NCI-H82 treated with DMSO at 0.1 percent for 48 hours (cell line): ENCODE measurements at regions not wholly inside any gene's neighbourhood (a gene's known extent, or its start where the extent isn't known, plus 50 kb on each side); places are given as distances from the start of the nearest gene placed in this dataset.
"Not testable (repeated sequence)": the region's sequence is repeated elsewhere in the genome, so short reads cannot be mapped to it uniquely, and the experiment has no call there.

Source experiments
- DNase-seq: peaks from one replicate; lab custom pipeline; 2025; ENCODE audit not compliant: unreplicated experiment; lab: John Stamatoyannopoulos, UW

- DNase-seq: peak; percentile 42
These were observed 132.3 kb upstream of the C11orf58 start for GRCh38 chr11:16605894-16606783.

DNA sequence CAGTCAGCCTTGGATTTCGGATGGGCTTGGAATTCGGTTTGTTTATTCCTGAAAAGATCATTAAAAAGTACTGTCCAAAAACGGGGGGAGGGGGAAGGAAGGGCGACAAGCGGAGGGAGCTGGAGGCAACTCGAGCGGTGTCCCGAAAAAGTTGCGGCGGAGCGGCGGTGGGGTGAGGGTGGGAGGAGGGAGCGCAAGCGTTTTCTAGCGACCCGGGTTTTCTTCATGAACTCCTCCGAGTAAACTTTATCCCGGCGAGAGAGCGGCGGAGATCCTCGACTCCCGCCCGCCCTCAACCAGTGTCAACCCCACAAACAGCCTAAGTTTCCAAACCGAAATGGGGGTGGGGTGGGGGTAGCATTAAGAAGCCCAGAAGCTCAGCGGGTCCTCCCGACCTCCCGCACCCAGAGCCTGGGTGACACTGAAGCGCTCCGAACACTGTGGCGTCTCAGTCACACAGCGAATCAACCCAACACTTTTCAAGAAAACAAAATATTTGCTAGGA, 133.0 kb upstream of the C11orf58 start:
- DNase-seq: no peak

GRCh38 chr11:16604794-16605388, 133.6 kb upstream of the C11orf58 start:
- DNase-seq: no peak

GRCh38 chr11:16603890-16604793, 134.3 kb upstream of the C11orf58 start:
- no peak for DNase-seq

GRCh38 chr11:16603245-16603644, 135.2 kb upstream of the C11orf58 start:
- DNase-seq: no peak

- no peak for DNase-seq
These were observed 139.5 kb upstream of the C11orf58 start for GRCh38 chr11:16598906-16599305.

DNA sequence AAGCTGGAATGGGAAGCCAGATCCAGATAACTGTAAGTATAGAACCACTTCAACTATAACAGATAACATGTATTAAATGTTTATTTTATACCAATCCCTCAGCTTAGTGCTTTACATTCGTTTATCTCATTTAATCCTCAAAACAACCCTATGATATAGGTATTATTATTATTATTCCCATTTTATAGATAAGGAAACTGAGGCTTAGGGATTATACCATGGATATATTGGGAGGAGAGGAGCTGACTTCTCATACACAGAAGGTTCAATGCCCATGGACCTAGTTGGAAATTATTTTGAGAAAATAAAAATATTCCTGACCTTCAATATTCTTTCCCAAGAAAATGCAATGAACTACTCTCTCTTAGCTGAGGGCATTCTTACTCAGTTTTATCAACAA, 140.4 kb upstream of the C11orf58 start:
- no peak for DNase-seq

GRCh38 chr11:16596231-16596630, 142.2 kb upstream of the C11orf58 start:
- DNase-seq: no peak

DNA sequence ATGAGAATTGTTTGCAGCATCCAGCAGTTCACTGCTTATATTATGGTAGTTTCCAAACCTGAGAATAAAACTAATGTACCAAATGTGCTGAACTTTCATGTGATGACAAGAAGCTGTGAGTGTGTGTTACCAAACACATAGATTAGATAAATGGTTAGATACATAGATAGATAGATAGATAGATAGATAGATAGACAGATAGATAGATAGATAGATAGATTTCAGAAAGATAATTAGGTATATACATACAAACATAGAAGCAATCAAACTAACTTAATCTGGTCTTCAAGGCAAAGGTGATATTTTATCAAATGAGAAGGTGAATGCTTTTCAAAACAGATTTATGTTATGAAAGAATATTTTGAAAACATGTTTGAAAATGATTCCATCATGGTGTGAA, 147.3 kb upstream of the C11orf58 start:
- DNase-seq: no peak

- no peak for DNase-seq
These were observed 150.8 kb upstream of the C11orf58 start for GRCh38 chr11:16587670-16588069.

DNA sequence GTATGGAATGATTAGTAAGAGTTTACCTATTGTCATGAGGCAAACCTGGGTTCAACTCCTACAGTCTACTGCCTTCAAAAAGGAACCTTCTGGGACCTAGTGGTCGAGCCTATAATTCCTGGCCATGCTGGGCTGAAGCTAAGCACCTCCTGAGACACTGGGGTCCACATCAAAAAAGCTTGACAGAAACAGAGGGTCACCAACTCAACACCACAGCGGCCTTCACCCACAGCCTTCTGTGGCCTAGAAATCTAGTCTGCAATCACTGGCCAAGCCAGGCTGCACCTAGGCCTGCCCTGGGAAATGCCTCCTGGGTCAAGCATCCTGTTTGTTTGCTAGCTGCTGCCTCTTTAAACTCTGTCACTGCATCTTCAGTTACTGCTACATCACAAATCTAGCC, 153.9 kb upstream of the C11orf58 start:
- DNase-seq: no peak

DNA sequence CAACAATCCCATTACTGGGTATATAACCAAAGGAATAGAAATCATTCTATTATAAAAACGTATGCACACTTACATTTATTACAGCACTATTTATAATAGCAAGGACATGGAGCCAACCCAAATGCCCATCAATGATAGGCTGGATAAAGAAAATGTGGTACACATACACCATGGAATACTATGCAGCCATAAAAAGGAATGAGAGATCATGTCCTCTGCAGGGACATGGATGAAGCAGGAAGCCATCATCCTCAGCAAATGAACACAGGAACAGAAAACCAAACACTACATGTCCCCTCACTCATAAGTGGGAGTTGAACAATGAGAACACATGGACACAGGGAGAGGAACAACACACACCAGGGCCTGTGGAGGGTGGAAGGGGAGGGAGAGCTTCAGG, 157.4 kb upstream of the C11orf58 start:
- not testable (repeated sequence) for DNase-seq

DNA sequence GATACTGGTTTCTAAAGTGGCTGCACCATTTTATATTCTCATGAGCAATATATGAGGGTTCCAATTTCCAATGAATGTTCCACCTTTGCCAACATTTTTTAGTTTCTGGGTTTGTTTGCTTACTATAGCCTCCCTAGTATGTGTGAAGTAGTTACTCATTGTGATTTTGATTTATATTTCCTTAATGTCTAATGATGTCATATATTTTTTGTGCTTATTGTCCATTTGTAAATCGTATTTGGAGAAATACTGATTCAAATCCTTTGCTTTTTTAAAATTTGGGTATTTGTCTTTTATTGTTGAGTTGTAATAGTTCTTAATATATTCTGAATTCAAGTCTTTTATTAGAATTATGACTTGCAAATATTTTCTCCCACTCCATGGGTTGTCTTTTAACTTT, 161.0 kb upstream of the C11orf58 start:
- no peak for DNase-seq

DNA sequence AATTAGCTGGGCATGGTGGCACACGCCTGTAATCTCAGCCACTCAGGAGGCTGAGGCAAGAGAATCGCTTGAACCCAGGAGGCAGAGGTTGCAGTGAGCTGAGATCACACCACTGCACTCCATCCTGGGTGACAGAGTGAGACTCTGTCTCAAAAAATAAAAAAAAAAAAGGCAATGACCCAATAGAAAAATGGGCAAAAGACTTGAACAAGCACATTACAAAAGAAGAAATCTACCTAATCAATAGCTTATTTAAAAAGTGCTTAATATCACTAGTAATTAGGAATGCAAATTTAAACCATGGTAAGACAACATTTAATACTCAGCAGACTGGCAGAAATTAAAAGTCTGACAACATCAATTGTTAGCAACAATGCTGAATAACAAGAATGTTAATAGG, 163.6 kb upstream of the C11orf58 start:
- not testable (repeated sequence) for DNase-seq

DNA sequence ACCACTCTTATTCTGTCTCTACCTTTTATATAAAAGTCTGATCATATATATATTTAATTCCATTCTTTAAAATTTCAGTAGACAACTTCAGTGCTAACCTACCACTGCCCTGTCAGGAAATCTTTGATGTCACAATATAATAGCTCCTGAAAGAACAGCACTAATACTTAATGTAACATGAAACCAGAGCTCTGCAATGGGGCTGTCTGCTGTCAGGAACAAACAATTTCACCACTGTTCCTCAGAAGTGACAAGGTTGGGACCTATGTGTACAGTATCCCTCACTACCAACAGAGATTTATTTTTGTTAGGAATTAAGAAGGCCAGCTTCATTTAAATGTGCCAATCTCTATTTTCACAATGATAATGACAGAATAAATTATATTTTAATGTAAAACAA, 165.5 kb upstream of the C11orf58 start:
- no peak for DNase-seq

DNA sequence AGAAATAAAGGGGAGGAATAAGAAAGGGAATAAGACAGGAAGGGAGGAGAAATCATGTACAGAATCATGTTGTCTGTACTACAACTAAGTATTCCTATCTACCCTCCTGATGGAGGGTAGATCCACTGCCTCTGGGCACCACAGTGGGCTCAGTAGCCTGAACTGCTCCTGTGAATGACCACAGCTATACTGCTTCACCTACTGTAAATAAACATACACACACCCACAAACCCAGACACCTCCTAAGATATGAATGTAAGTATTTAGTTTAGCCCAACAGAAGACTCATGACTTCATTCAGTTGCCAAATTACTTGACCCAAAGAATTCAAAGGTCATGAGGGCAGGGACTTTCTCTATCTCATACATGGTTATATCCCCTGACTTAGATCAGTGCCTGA, 177.3 kb upstream of the C11orf58 start:
- DNase-seq: no peak

- no peak for DNase-seq
These were observed 180.0 kb upstream of the C11orf58 start for GRCh38 chr11:16558494-16558893.

DNA sequence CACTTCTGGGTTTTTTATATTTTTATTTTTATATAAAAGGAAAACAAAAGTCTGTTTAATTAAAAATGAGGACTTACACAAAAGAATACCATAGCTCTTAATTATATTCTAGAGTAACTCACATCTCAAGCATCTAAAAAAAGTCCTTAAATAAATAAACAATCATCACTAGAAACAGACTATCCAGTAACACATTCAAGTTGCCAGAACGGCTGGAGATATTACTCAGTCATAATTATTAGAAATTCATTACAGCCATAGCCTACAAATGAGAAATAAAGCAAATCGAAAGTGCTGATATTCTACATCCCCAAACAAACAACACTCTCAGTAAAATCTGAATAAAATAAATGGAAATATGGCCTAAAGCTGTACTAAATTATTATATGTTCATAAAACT, 182.5 kb upstream of the C11orf58 start:
- no peak for DNase-seq

DNA sequence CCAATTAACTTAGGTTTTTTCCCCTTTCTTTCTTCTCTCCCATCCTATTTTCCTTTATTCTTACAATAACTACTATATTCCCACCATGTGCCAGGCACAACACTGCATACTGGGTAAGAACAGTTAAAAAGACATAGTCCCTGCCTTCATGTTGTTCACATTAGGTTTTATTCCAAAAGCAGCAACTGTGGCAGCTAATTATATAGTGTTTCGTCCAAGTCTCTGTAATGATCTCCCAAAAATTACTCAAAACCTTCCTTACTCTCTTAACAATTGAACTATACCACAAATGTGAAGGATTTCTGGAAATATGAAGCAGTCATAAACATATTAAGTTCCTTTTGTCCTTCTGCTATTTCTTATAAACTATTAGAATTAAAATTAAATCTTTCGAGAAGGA, 184.1 kb upstream of the C11orf58 start:
- no peak for DNase-seq

GRCh38 chr11:16547879-16548278, 190.6 kb upstream of the C11orf58 start:
- no peak for DNase-seq

DNA sequence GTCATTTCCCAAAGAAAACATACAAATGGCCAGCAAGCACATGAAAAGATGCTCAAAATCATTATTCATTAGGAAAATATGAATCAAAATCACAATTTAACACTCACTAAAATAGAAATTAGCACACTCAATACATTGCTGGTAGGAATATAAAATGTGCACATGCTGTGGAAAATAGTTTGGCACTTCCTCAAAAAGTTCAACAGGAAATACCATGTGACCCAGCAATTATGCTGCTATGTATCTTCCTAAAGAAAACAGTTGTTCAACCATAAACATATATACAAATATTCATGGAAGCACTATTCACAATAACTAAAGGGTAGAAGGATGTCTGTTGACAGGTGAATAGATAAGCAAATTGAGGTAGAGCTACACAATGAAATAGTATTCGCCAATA, 187.3 kb upstream of the SOX6 start:
- no peak for DNase-seq
